Activated CD8-positive, alpha-beta memory T cell treated with anti-CD3 and anti-CD28 coated beads, Interleukin-2, amount 10 ng/mL, durations not matched to agents 7 days and 5 days (primary cell): ENCODE measurements at regions not wholly inside any gene's neighbourhood (a gene's known extent, or its start where the extent isn't known, plus 50 kb on each side); places are given as distances from the start of the nearest gene placed in this dataset.
"Not testable (repeated sequence)": the region's sequence is repeated elsewhere in the genome, so short reads cannot be mapped to it uniquely, and the experiment has no call there.

Experiments used
- ATAC-seq: fragments of 150-1000 bp; cut with Tn5 transposase; one replicate; pipeline ENCODE4 v1.10.0; 2021; ENCODE audit warnings: moderate library complexity
- CTCF ChIA-PET: fragments of 350-600 bp; sonication (Branson Sonifier 250); formaldehyde crosslinking; loops from one replicate; lab custom pipeline; 2021; ENCODE audit warnings: antibody characterized with exemption; lab: Charles Lee
- DNase-seq: peaks from one replicate; pipeline ENCODE4 v3.0.0-alpha.2; 2020
- H3K27ac Mint-ChIP-seq: one replicate; pipeline ENCODE4 v1.8.0; 2021; ENCODE audit warnings: mild to moderate bottlenecking, mixed read lengths
- H3K27me3 Mint-ChIP-seq: one replicate; pipeline ENCODE4 v1.8.0; 2021; ENCODE audit warnings: mixed read lengths
- H3K36me3 Mint-ChIP-seq: one replicate; pipeline ENCODE4 v1.8.0; 2021; ENCODE audit warnings: mild to moderate bottlenecking, mixed read lengths
- H3K4me1 Mint-ChIP-seq: one replicate; pipeline ENCODE4 v1.8.0; 2021; ENCODE audit warnings: mixed read lengths
- H3K4me3 Mint-ChIP-seq: one replicate; pipeline ENCODE4 v1.8.0; 2021; ENCODE audit warnings: mild to moderate bottlenecking, moderate library complexity, mixed read lengths
- H3K9me3 Mint-ChIP-seq: one replicate; pipeline ENCODE4 v1.8.0; 2022; ENCODE audit warnings: low read depth, mixed read lengths

DNA sequence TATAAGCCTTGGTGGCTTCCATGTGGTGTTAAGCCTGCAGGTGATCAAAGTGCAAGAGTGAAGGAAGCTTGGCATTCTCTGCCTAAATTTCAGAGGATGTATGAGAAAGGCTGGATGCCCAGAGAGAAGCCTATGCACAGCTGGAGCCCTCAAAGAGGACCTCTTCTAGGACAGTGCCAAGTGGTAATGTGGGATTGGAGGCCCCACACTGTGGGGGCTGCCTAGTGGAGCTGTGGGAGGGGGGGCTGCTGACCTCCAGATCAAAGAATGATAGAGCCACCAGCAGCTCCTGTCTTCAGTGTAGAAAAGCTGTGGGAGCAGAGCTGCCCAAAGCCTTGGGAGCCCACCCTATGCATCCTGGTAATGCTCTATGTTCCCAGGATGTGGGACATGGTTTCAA is 1512.7 kb upstream of the TPTE start:
- DNase-seq (no peak), ATAC-seq (no peak)
- Mint-ChIP-seq H3K36me3 (no peaks in the 10 kb centered on the region), H3K27me3 (no peaks in the 10 kb centered on the region), H3K4me3 (no peak overlapping the region), H3K27ac (no peak overlapping the region), H3K9me3 (peaks cover 13% of the 10 kb centered on the region), H3K4me1 (no peaks in the 10 kb centered on the region)
- CTCF ChIA-PET = no interaction called here

GRCh38 chr21:9009267-9010016 is 1511.9 kb upstream of the TPTE start:
- H3K27ac Mint-ChIP-seq, H3K36me3 Mint-ChIP-seq, DNase-seq, H3K4me3 Mint-ChIP-seq, H3K27me3 Mint-ChIP-seq, ATAC-seq, H3K4me1 Mint-ChIP-seq, H3K9me3 Mint-ChIP-seq, CTCF ChIA-PET: not testable (repeated sequence)

DNA sequence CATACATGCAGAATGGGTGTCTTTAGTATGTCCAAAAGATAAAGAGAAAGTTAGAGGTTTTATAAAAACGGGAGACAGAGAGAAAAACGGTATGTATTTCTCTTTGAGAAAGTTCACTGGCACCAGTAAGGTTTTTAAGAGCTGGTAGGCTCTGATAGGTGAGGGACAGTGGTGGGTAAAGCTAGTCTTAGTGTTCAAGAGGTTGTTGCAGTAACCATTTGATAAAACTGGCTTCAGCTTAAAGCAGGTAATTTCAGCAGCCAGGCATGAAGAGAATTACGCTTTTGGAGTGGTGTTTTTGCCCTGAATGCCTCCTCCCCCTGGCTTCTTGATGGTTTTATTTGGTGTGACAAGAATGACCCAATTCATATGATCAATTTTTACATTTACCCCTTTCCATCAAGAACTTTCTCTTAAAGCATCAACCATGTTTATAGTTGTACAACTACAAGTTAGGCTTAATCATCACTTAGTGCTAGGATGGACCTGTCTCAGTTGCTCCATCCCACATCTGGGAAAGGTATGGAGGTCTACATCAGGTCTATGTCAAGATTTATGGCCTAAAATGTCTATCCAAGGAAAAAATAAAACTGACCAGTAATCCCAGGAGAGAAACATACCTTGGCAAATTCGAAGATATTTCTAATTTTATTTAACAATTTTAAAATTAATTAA is 1511.1 kb upstream of the TPTE start:
- H3K27me3 Mint-ChIP-seq, H3K36me3 Mint-ChIP-seq, DNase-seq, H3K4me3 Mint-ChIP-seq, H3K27ac Mint-ChIP-seq, ATAC-seq, H3K4me1 Mint-ChIP-seq, CTCF ChIA-PET: not testable (repeated sequence)
- peaks cover 10% of the 10 kb centered on the region for H3K9me3 Mint-ChIP-seq

- H3K36me3 Mint-ChIP-seq, H3K27ac Mint-ChIP-seq: not testable (repeated sequence)
Measured at GRCh38 chr21:9010936-9011890, 1510.2 kb upstream of the TPTE start.

DNA sequence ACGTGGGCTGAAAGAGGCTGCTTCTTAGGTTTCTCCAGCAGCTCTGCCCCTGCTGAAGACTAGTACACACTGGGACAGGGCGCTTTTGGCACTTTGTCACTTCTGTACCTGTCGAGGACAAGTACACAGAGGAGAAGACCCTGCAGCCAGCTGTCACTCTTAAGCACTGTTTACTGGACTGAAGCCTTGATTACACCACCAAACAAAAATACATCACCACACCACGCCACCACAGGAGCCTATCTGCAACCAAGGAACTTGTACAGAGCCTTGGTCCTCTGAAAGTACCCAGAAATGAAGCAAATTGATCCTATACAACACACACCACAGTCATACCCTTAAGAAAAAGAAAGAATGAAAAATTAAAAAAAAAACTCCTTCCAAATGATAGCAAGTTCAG is 1509.5 kb upstream of the TPTE start:
- H3K4me3 Mint-ChIP-seq, H3K4me1 Mint-ChIP-seq, ATAC-seq, DNase-seq, H3K9me3 Mint-ChIP-seq, CTCF ChIA-PET, H3K27ac Mint-ChIP-seq, H3K36me3 Mint-ChIP-seq, H3K27me3 Mint-ChIP-seq: not testable (repeated sequence)

More at GRCh38 chr21:9010936-9011890, 1510.2 kb upstream of the TPTE start:
- DNase-seq, ATAC-seq, CTCF ChIA-PET, H3K4me1 Mint-ChIP-seq, H3K27me3 Mint-ChIP-seq, H3K4me3 Mint-ChIP-seq: not testable (repeated sequence)
- H3K9me3 Mint-ChIP-seq = peaks cover 10% of the 10 kb centered on the region

DNA sequence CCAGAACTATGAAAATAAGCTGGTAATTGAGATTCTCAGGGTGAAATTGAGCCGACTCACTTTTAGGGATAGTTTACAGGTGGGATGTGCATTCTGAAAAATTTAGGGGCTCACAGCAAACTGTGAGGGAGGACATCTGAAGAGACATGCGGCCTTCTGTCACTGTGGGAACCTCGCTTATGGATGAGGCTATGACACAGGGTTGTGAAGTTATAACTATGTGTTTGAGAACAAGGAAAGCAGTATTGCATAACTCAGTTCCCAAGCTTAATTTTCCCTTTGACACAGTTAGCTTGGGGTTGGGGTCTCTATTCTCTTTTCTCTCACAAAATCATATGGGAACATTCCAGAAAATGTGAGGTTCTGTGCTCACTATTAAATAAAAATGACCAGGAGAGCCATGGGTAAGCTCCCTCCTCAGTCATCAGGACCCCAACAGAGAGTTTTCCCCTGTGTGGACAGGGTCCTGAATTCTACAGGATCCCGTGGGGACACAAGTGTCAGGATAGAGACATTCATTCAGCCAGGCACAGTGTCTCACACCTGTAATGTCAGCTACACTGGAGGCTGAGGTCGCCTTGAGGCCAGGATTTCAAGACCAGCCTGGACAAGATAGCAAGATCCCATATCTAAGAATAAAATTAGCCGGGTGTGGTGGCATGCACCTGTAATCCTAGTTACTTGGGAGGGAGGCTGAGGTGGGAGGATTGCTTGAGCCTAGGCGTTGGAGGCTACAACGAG is 1507.7 kb upstream of the TPTE start:
- H3K4me1 Mint-ChIP-seq, H3K36me3 Mint-ChIP-seq, ATAC-seq, H3K27me3 Mint-ChIP-seq, DNase-seq, H3K4me3 Mint-ChIP-seq, CTCF ChIA-PET, H3K27ac Mint-ChIP-seq, H3K9me3 Mint-ChIP-seq: not testable (repeated sequence)

- ATAC-seq, H3K36me3 Mint-ChIP-seq, H3K9me3 Mint-ChIP-seq, H3K4me1 Mint-ChIP-seq, H3K27ac Mint-ChIP-seq, H3K4me3 Mint-ChIP-seq, H3K27me3 Mint-ChIP-seq, DNase-seq, CTCF ChIA-PET: not testable (repeated sequence)
Measured at GRCh38 chr21:9014243-9014734, 1507.1 kb upstream of the TPTE start.

DNA sequence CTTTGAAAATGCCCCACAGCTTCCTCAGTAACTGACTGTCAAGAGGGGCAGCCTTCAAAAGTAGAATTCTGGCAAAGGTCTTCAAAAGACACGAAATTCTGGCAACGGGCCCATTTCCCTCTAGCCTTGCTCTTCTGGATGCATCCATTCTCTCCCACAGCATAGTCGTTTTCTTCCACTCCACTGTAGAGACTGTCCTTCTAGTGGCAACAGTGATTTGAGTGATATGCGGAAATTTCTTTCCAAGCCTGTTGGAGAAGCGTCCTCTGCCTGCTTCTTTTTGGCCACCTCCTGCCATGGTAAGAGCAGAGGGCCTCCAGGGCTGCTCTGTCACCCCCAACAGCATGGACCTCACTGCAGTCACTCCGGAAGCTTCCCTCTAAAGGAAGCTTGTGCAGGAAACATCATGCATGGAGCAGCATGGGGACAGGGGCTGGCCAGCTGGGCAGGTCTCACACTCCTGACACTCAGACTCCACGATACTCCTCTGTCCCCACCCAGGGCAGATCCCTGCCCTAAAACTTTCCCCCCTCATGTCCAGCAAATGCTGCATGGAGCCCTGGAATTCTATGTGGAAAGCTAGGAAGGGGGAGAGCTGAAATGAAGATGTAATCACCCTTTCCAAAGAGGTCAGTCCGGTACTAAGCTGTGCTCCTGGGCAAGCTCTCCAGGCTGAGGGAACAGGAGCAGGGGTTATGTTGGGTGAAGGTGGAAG is 1505.7 kb upstream of the TPTE start:
- H3K9me3 Mint-ChIP-seq, H3K27ac Mint-ChIP-seq, H3K4me1 Mint-ChIP-seq, H3K27me3 Mint-ChIP-seq, DNase-seq, H3K36me3 Mint-ChIP-seq, H3K4me3 Mint-ChIP-seq, CTCF ChIA-PET, ATAC-seq: not testable (repeated sequence)

DNA sequence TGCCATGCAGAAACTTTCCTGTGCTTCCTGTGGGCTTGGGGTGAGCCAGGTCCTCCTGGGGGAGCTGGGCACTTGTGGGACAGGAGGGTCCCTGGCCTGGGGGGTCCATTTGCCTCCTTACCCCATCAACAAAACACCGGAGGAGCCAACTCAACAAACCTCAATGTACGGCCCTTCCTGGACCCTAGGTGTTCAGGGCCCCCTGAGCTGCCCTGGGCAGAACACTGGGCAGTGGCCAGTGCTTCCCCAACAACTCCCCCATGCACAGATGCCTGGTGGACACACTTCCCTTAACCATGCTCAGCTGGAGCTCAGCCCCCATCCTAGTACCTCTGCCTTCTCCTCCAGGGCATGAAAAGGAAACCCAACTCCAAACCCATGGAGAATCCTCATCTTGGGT is 1504.2 kb upstream of the TPTE start:
- DNase-seq, H3K4me3 Mint-ChIP-seq, CTCF ChIA-PET, H3K27ac Mint-ChIP-seq, H3K36me3 Mint-ChIP-seq, H3K9me3 Mint-ChIP-seq, H3K4me1 Mint-ChIP-seq, H3K27me3 Mint-ChIP-seq, ATAC-seq: not testable (repeated sequence)

- ATAC-seq, H3K27ac Mint-ChIP-seq, H3K9me3 Mint-ChIP-seq, DNase-seq, H3K27me3 Mint-ChIP-seq, H3K36me3 Mint-ChIP-seq, CTCF ChIA-PET, H3K4me3 Mint-ChIP-seq, H3K4me1 Mint-ChIP-seq: not testable (repeated sequence)
Measured at GRCh38 chr21:9018731-9019253, 1502.6 kb upstream of the TPTE start.

GRCh38 chr21:9024006-9024767 is 1497.2 kb upstream of the TPTE start:
- H3K27me3 Mint-ChIP-seq, H3K4me1 Mint-ChIP-seq, ATAC-seq, CTCF ChIA-PET, H3K4me3 Mint-ChIP-seq, H3K36me3 Mint-ChIP-seq, H3K9me3 Mint-ChIP-seq, DNase-seq, H3K27ac Mint-ChIP-seq: not testable (repeated sequence)
